ENCODE measurements at regions not wholly inside any gene's neighbourhood (a gene's known extent, or its start where the extent isn't known, plus 50 kb on each side); places are given as distances from the start of the nearest gene placed in this dataset.

GRCh38 chr2:194320520-194320919 is 1336.5 kb upstream of the SLC39A10 start:
- no peak overlapping the region for H3K4me3 ChIP-seq (ENCODE audit: low read depth, low read length)
- DNase-seq (ENCODE audit: low read depth): no peak
- TF ChIP-seq CTCF (IDR thresholded peaks at IDR 0.05; ENCODE audit: insufficient read depth, low read depth, low read length): no peak

GRCh38 chr2:194319222-194319992 is 1337.6 kb upstream of the SLC39A10 start:
- DNase-seq (ENCODE audit: low read depth): no peak
- no peak for TF ChIP-seq CTCF (IDR thresholded peaks at IDR 0.05; ENCODE audit: insufficient read depth, low read depth, low read length)
- H3K4me3 ChIP-seq (ENCODE audit: low read depth, low read length): no peak overlapping the region

GRCh38 chr2:194314042-194314441 is 1343.0 kb upstream of the SLC39A10 start:
- no peak for DNase-seq (ENCODE audit: low read depth)
- no peak for TF ChIP-seq CTCF (IDR thresholded peaks at IDR 0.05; ENCODE audit: insufficient read depth, low read depth, low read length)
- H3K4me3 ChIP-seq (ENCODE audit: low read depth, low read length): no peak overlapping the region

- no peak for TF ChIP-seq CTCF (IDR thresholded peaks at IDR 0.05; ENCODE audit: insufficient read depth, low read depth, low read length)
- DNase-seq (ENCODE audit: low read depth): no peak
- H3K4me3 ChIP-seq (ENCODE audit: low read depth, low read length): no peak overlapping the region
Observed at GRCh38 chr2:194304191-194304590, 1352.8 kb upstream of the SLC39A10 start.

GRCh38 chr2:194301946-194302345 is 1355.1 kb upstream of the SLC39A10 start:
- no peak for DNase-seq (ENCODE audit: low read depth)
- H3K4me3 ChIP-seq (ENCODE audit: low read depth, low read length): no peak overlapping the region
- TF ChIP-seq CTCF (IDR thresholded peaks at IDR 0.05; ENCODE audit: insufficient read depth, low read depth, low read length): no peak

GRCh38 chr2:194294156-194294555 is 1362.9 kb upstream of the SLC39A10 start:
- DNase-seq (ENCODE audit: low read depth): no peak
- no peak for TF ChIP-seq CTCF (IDR thresholded peaks at IDR 0.05; ENCODE audit: insufficient read depth, low read depth, low read length)
- H3K4me3 ChIP-seq (ENCODE audit: low read depth, low read length): no peak overlapping the region

GRCh38 chr2:194291104-194291503 is 1365.9 kb upstream of the SLC39A10 start:
- no peak overlapping the region for H3K4me3 ChIP-seq (ENCODE audit: low read depth, low read length)
- no peak for TF ChIP-seq CTCF (IDR thresholded peaks at IDR 0.05; ENCODE audit: insufficient read depth, low read depth, low read length)
- no peak for DNase-seq (ENCODE audit: low read depth)

All from fibroblast of villous mesenchyme (primary cell).